ENCODE measurements at regions not wholly inside any gene's neighbourhood (a gene's known extent, or its start where the extent isn't known, plus 50 kb on each side); places are given as distances from the start of the nearest gene placed in this dataset.
A peak's percentile ranks its signal among the peaks of the same experiment; 100 is the strongest.

DNA sequence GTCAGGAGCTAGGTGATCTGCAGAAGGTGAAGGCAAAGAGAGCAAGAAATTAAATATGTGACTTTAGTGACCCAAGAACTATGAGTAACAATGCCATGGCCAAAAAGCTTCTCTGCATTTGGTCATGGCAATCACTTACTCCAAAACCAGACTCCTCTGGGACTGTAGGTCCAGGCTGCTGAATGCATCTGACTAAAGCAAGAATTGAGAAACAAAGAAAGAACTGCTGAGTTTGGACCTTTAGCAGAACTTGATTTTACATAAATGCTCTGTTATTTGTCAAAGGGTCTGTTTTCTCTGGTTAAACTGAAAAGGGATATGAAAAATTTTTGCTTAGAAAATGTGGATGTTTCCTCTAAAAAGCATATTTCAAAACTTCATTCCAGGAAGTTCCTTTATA lies 1102.2 kb downstream of the IGSF11 start:
- no peak for DNase-seq (ENCODE audit: low read depth, low spot score)

- no peak for DNase-seq (ENCODE audit: low read depth, low spot score)
Measured at GRCh38 chr3:117936159-117936558, 1098.5 kb downstream of the IGSF11 start.

- no peak for DNase-seq (ENCODE audit: low read depth, low spot score)
Measured at GRCh38 chr3:117938974-117939373, 1095.7 kb downstream of the IGSF11 start.

- DNase-seq (ENCODE audit: low read depth, low spot score): no peak
Measured at GRCh38 chr3:117939425-117940027, 1095.1 kb downstream of the IGSF11 start.

DNA sequence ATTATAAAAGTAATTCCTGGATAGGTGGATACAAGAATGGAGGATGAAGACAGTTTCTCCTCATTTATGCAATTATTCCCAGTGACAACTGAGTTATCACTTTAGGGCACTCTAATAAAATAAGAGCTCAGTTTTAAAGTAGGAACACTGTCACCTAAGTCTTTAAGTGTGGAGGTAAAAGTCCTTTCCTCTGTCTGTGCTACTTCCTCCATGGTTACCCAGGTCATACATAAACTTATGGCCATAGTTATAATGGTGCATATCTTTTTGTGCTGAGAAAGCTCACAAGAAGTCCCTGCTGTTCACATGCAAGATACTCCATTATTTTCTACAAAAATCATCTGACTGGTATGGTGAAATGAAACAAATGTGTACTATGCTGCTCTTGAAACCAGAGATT lies 1093.6 kb downstream of the IGSF11 start:
- DNase-seq (ENCODE audit: low read depth, low spot score): no peak

- DNase-seq (ENCODE audit: low read depth, low spot score): no peak
Measured at GRCh38 chr3:117941756-117942155, 1092.9 kb downstream of the IGSF11 start.

GRCh38 chr3:117954131-117954530 lies 1080.5 kb downstream of the IGSF11 start:
- DNase-seq (ENCODE audit: low read depth, low spot score): no peak

DNA sequence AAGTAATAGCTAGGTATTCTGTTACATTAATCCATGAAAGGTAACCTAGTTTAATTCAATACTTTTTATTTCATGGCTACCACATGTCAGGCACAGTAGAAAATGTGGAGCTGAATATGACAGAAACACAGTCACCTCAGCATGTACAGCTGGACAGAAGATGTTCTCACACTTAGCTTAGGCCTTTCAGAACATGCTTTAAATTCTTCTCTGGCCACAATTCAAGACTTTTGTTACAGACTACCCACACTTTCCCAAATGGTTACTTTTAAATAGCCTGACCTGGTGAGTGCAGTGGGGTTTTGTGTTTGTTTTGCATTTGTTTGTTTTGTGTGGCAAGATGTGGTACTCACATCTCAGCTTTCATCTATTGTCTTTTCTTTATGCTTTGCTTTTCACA lies 1079.5 kb downstream of the IGSF11 start:
- DNase-seq (ENCODE audit: low read depth, low spot score): no peak

DNA sequence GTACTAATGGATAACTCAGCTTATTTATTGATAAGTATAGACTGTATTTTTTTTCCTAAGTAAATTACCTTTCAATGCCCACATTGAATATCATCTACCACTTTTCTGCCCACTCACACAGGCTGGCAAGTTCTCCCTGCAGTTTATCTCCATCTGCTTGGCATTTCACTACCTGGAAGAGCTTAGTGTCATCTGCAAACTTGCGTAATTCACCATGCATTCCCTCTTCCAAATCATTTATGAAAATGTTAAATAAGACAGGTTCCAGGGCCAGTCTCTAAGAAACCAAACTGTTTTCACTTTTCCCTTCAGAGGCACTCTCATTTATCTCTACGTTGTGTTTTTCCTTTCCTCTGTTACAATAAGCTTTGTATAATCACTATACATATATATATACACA lies 1076.6 kb downstream of the IGSF11 start:
- DNase-seq (ENCODE audit: low read depth, low spot score): no peak

GRCh38 chr3:117962750-117963149 lies 1071.9 kb downstream of the IGSF11 start:
- DNase-seq (ENCODE audit: low read depth, low spot score): no peak

- DNase-seq (ENCODE audit: low read depth, low spot score): no peak
Measured at GRCh38 chr3:117963858-117964257, 1070.8 kb downstream of the IGSF11 start.

DNA sequence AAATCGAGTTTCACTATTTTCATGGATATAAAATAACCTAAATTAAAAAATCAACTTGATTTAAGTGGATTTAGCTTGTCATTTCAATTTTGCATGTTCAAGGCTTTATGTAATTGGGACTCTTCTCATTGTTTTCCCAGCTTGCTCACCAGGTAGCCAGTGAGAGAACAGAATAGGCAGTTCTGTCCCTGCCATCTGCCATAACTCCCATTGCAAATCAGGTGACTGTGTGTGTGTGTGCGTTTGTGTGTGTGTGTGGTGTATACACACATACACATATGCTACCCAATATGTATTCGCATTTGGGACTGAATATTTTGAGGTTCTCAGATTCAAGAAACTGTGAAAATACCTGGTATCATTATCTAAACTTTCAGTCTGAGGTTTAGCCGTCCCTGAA lies 1069.8 kb downstream of the IGSF11 start:
- DNase-seq (ENCODE audit: low read depth, low spot score): no peak

GRCh38 chr3:117977504-117978228 lies 1057.0 kb downstream of the IGSF11 start:
- no peak for DNase-seq (ENCODE audit: low read depth, low spot score)

- DNase-seq (ENCODE audit: low read depth, low spot score): no peak
Measured at GRCh38 chr3:117979466-117979865, 1055.2 kb downstream of the IGSF11 start.

DNA sequence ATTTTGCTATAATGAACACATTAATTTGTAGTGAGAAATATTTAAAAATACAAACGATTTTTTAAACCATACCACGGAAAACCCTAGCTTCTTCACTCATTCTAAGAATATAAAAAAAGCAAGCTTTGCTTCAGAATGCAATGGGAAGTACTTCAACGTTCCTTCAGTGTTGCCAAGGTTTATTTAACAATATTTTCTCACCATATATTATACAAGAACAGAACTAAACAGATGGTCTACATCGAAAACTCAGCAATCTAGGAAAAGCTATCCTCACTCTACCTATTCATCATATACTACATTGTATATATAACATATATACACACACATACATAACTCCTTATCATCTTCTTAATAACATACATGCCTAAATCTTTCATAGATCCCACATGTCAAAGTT lies 1047.4 kb downstream of the IGSF11 start:
- no peak for DNase-seq (ENCODE audit: low read depth, low spot score)

DNA sequence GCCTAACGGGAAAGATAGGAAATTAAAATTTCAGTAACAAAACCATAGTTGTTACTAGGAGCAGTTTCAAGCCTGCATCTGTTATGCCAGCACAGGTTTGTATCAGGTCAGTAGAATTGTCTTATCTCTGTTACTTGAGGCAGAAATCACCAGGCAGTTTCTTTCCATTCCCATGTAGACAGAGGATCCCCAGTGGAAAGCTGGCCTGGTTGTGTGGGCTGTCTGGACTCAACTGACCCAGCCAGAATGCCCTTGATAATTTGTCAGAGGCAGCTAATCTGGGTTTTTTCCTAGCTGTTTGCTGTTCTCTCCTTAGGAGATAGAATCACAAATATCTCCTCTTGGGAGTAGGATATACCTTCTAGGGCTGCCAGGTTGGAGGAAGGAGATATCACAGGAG lies 1044.7 kb downstream of the IGSF11 start:
- DNase-seq (ENCODE audit: low read depth, low spot score): no peak

DNA sequence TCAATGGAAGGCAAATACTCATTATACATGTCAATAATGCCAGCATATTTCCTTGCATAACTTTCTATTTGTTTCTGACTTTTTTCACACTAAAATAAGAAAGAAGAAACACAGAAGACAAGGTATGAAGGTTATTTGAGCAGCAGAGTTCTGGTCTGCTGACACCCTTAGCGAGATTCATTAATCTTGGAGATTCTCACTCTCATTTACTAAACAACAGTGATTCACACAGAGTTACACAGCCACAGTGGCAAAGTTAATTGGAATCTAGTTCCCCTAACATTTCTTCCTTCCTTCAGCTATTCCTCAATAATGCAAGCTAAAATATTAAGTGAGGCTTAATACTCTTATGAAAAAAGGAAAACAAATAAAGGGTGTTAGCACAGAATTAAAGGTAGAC lies 1044.0 kb downstream of the IGSF11 start:
- DNase-seq (ENCODE audit: low read depth, low spot score): no peak

DNA sequence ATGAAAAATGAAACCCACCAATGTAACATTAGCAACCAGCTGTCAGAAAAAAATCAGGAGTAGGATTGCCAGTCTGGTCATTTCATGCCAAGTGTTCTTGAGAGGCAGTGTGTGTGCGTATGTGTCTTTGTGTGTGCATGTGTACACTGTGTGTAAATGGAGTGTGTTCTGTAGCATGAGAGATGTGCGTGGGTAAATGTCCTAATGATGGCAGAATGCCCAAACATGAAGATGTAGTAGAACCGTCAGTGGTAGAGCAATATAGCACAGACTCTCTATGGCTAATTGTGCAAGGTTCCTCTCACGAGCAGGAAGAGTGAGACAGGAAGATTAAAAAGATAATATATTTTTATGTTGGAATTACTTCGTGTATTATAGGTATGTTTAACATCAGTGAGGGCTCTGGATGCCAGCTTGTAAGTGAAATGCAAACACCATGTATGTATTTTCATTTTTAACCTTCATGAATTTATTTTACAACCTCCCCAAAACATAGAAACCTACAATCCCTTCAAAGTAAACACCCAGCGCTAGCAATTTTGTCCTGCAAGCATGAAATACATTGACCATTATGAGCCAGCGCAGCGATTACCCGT lies 1038.7 kb downstream of the IGSF11 start:
- no peak for DNase-seq (ENCODE audit: low read depth, low spot score)

GRCh38 chr3:117997201-117998049 lies 1037.2 kb downstream of the IGSF11 start:
- peak; percentile 39 for DNase-seq (ENCODE audit: low read depth, low spot score)

DNA sequence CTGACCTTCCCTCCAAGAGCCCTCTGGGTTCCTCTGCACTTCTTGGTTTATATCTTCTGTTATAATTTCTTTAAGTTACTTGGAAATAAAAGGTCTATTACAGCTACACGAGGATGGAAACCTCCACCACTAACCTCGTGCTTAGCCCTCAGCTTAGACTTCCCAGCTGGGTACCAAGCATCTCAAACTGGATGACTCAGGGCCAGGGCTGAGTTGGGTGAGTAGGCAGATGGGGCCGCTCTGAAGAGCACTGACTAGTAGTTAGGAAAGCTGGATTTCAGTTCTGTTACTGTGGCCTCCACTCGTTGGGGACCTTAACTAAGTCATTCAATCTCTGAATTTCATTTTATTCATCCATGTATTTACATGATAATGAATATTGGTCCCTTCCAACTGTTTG lies 1036.6 kb downstream of the IGSF11 start:
- DNase-seq (ENCODE audit: low read depth, low spot score): no peak

DNA sequence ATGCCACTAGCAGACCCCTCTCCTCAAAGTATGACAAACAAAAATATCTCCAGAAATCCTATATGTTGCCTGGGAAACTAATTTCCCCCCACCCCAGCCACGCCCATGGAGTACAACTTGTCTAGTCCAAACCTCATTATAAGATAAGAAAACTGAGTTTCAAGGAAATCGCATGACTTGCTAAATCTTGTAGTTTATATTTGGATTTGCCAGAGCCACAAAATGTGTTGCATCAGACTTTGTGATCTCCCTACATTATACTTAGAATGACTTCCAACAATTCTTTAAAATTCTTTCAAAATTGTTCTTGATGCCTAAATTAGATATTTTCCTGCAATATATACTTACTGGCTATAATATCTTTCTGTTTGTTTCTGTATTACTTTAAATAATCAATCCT lies 1034.4 kb downstream of the IGSF11 start:
- no peak for DNase-seq (ENCODE audit: low read depth, low spot score)

GRCh38 chr3:118001380-118001779 lies 1033.3 kb downstream of the IGSF11 start:
- no peak for DNase-seq (ENCODE audit: low read depth, low spot score)

Measured in brain pericyte (primary cell).